Loucy (cell line): ENCODE measurements at regions not wholly inside any gene's neighbourhood (a gene's known extent, or its start where the extent isn't known, plus 50 kb on each side); places are given as distances from the start of the nearest gene placed in this dataset.

Experiments used
- EZH2phosphoT487 ChIP-seq: fragments of 200-600 bp; IDR thresholded peaks from 2 replicates; pipeline ENCODE4 v1.6.1; 2018; ENCODE audit warnings: antibody characterized with exemption, mild to moderate bottlenecking, moderate library complexity, borderline replicate concordance
- TF ChIP-seq, protein P1 (sequence below): fragments of 200-600 bp; sonication (generic); conservative IDR thresholded peaks from 2 replicates; pipeline ENCODE4 v1.5.1; 2014; ENCODE audit warnings: mild to moderate bottlenecking, antibody characterized with exemption, low read length

- TF ChIP-seq, protein P1, sequence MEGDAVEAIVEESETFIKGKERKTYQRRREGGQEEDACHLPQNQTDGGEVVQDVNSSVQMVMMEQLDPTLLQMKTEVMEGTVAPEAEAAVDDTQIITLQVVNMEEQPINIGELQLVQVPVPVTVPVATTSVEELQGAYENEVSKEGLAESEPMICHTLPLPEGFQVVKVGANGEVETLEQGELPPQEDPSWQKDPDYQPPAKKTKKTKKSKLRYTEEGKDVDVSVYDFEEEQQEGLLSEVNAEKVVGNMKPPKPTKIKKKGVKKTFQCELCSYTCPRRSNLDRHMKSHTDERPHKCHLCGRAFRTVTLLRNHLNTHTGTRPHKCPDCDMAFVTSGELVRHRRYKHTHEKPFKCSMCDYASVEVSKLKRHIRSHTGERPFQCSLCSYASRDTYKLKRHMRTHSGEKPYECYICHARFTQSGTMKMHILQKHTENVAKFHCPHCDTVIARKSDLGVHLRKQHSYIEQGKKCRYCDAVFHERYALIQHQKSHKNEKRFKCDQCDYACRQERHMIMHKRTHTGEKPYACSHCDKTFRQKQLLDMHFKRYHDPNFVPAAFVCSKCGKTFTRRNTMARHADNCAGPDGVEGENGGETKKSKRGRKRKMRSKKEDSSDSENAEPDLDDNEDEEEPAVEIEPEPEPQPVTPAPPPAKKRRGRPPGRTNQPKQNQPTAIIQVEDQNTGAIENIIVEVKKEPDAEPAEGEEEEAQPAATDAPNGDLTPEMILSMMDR: no peak
- TF ChIP-seq EZH2phosphoT487: no peak
Measured at GRCh38 chr12:89288959-89289358, 63.3 kb downstream of the DUSP6 start.
